Fibroblast of lung (primary cell): ENCODE measurements at regions not wholly inside any gene's neighbourhood (a gene's known extent, or its start where the extent isn't known, plus 50 kb on each side); places are given as distances from the start of the nearest gene placed in this dataset.

ENCODE experiments used
- DNase-seq, 2 donors: peaks; one replicate each; pipeline versions ENCODE4 v3.0.0 to v3.0.0-alpha.2; 2010; ENCODE audit warnings: low read depth in 2 of 2
- H2AFZ ChIP-seq: 2 replicates; pipeline ENCODE4 v1.5.1; 2012; ENCODE audit warnings: low read length, control low read depth, inconsistent platforms
- H3K27ac ChIP-seq: 2 replicates; pipeline ENCODE4 v1.5.1; 2011; ENCODE audit warnings: low read length, control low read depth; ENCODE audit not compliant: insufficient read depth
- H3K27me3 ChIP-seq: 2 replicates; pipeline ENCODE4 v1.5.1; 2011; ENCODE audit warnings: mild to moderate bottlenecking, low read length; ENCODE audit not compliant: control insufficient read depth, insufficient read depth
- H3K36me3 ChIP-seq: 2 replicates; pipeline ENCODE4 v1.5.1; 2011; ENCODE audit warnings: low read length; ENCODE audit not compliant: control insufficient read depth, insufficient read depth
- H3K4me1 ChIP-seq: 2 replicates; pipeline ENCODE4 v1.5.1; 2011; ENCODE audit warnings: low read length; ENCODE audit not compliant: control insufficient read depth, insufficient read depth; ENCODE audit errors: extremely low read depth
- H3K4me2 ChIP-seq: 2 replicates; pipeline ENCODE4 v1.5.1; 2011; ENCODE audit warnings: low read length, control low read depth; ENCODE audit not compliant: insufficient read depth; ENCODE audit errors: extremely low read depth
- H3K4me3 ChIP-seq, 4 experiments: fragments of 200-600 bp in 1 of 4; sonication (generic) in 1 of 4; replicated peaks in 1 of 4; 2 replicates each; pipeline ENCODE4 v1.5.1; 2011 to 2016; ENCODE audit warnings: low read length in 4 of 4, low read depth in 3 of 4, mild to moderate bottlenecking in 3 of 4, control low read depth in 2 of 4, inconsistent platforms in 1 of 4, mixed read lengths in 1 of 4; ENCODE audit not compliant: insufficient read depth in 1 of 4; ENCODE audit errors: control extremely low read depth in 1 of 4
- H3K79me2 ChIP-seq: 2 replicates; pipeline ENCODE4 v1.5.1; 2012; ENCODE audit warnings: mild to moderate bottlenecking, low read length, inconsistent platforms; ENCODE audit not compliant: control insufficient read depth, insufficient read depth
- H3K9ac ChIP-seq: 2 replicates; pipeline ENCODE4 v1.5.1; 2011; ENCODE audit warnings: mild to moderate bottlenecking, low read length, control low read depth; ENCODE audit not compliant: insufficient read depth
- H3K9me3 ChIP-seq: 2 replicates; pipeline ENCODE4 v1.5.1; 2012; ENCODE audit warnings: low read depth, low read length; ENCODE audit not compliant: control insufficient read depth, insufficient read depth
- H4K20me1 ChIP-seq: 2 replicates; pipeline ENCODE4 v1.5.1; 2011; ENCODE audit warnings: low read length; ENCODE audit not compliant: control insufficient read depth, insufficient read depth; ENCODE audit errors: extremely low read depth
- EZH2 ChIP-seq: IDR thresholded peaks from 2 replicates; pipeline ENCODE4 v1.5.1; 2012; ENCODE audit warnings: low read length, control low read depth, mild to moderate bottlenecking; ENCODE audit errors: missing control alignments
- TF ChIP-seq, protein P1 (sequence below), 2 donors: IDR thresholded peaks in 1 of 2; conservative IDR thresholded peaks in 1 of 2; 1 replicate in 1 of 2; 2 replicates in 1 of 2; pipeline ENCODE4 v1.5.1; 2011 to 2012; ENCODE audit warnings: low read length in 2 of 2, control low read depth in 1 of 2, inconsistent platforms in 1 of 2, low read depth in 1 of 2, mild to moderate bottlenecking in 1 of 2

DNA sequence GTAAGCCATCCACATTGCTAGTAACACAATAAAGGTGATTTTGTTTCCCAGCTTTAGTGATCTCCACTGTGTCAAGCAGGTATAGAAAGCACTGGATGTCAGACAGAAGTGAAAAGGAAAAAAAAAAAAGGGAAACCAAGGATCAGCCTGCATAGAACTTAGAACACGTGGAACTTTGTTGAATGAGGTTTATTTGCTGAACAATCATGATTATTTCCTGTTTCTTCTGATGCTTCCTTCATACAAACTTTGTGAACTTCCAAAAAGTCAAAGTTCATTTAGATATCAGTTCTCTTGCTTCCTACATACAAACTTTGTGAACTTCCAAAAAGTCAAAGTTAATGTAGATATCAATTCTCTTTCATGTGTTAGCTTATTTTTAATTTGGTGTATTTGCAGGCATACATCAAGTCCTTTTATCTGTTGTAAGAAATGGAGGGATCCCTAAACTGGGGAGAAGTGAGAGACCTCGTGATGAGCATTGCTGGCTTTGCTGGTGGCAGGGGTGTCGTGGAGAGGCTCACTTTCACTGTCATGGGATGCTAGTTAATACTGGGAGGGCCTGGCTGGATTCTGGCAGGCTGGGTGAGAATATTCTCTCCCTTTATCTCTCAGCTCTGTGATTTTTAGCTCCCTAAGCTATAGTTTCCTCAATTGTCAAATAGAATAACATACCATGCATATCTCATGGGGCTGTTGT is 298.4 kb downstream of the INHBA start:
- Histone ChIP-seq H3K9ac (no peak overlapping the region), H4K20me1 (no peaks in the 10 kb centered on the region), H3K4me3 (no peak overlapping the region), H3K9me3 (no peaks in the 10 kb centered on the region), H3K36me3 (no peaks in the 10 kb centered on the region), H3K27me3 (no peaks in the 10 kb centered on the region), H2AFZ (no peak overlapping the region), H3K27ac (no peak overlapping the region), H3K79me2 (no peaks in the 10 kb centered on the region), H3K4me2 (no peak overlapping the region), H3K4me1 (no peaks in the 10 kb centered on the region)
- DNase-seq: no peak
- TF ChIP-seq, protein P1, sequence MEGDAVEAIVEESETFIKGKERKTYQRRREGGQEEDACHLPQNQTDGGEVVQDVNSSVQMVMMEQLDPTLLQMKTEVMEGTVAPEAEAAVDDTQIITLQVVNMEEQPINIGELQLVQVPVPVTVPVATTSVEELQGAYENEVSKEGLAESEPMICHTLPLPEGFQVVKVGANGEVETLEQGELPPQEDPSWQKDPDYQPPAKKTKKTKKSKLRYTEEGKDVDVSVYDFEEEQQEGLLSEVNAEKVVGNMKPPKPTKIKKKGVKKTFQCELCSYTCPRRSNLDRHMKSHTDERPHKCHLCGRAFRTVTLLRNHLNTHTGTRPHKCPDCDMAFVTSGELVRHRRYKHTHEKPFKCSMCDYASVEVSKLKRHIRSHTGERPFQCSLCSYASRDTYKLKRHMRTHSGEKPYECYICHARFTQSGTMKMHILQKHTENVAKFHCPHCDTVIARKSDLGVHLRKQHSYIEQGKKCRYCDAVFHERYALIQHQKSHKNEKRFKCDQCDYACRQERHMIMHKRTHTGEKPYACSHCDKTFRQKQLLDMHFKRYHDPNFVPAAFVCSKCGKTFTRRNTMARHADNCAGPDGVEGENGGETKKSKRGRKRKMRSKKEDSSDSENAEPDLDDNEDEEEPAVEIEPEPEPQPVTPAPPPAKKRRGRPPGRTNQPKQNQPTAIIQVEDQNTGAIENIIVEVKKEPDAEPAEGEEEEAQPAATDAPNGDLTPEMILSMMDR (conservative IDR thresholded peaks at IDR 0.05 in 1 of 2, IDR thresholded peaks at IDR 0.05 in 1 of 2; ENCODE audit: low read depth in 1 of 2, low read length in 2 of 2): no peak
- TF ChIP-seq EZH2: no peak

- Histone ChIP-seq H3K9ac (no peak overlapping the region), H3K27ac (no peak overlapping the region), H3K27me3 (no peaks in the 10 kb centered on the region)
These were observed 299.6 kb downstream of the INHBA start for GRCh38 chr7:41403291-41403690.

DNA sequence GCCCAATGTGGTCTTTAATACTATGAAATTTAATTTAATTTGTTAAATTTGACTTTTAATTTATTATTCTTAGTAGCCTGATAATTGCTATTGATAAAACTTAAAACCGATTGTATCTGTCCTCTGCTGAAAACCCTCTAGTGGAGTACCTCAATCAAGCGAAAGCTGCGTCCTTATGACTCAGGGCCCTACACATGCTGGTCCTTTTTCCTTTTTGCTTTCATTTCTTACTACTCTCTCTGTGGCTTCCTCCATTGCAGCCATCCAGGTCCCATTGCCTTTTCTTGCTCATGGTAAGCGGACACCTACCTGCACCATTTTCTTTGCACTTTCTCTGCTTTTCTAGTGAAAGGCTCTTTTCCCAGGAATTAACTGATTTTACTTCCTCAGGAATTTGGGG is 301.1 kb downstream of the INHBA start:
- no peaks in the 10 kb centered on the region for H3K27me3 ChIP-seq
- H3K9ac ChIP-seq: no peak overlapping the region
- no peaks in the 10 kb centered on the region for H3K79me2 ChIP-seq
- H3K36me3 ChIP-seq: no peaks in the 10 kb centered on the region
- TF ChIP-seq EZH2: no peak
- TF ChIP-seq, protein P1 (conservative IDR thresholded peaks at IDR 0.05 in 1 of 2, IDR thresholded peaks at IDR 0.05 in 1 of 2; ENCODE audit: low read depth in 1 of 2, low read length in 2 of 2): no peak
- no peaks in the 10 kb centered on the region for H4K20me1 ChIP-seq
- no peaks in the 10 kb centered on the region for H3K9me3 ChIP-seq
- H3K4me1 ChIP-seq: no peaks in the 10 kb centered on the region
- no peak overlapping the region for H3K4me2 ChIP-seq
- H3K27ac ChIP-seq: no peak overlapping the region
- H2AFZ ChIP-seq: no peak overlapping the region
- no peak for DNase-seq
- no peak overlapping the region for H3K4me3 ChIP-seq

More at GRCh38 chr7:41403291-41403690, 299.6 kb downstream of the INHBA start:
- peak in 1 of 2 donors; percentile 29 for DNase-seq
- Histone ChIP-seq H3K36me3 (no peaks in the 10 kb centered on the region), H4K20me1 (no peaks in the 10 kb centered on the region), H3K4me2 (no peak overlapping the region), H2AFZ (no peak overlapping the region), H3K4me3 (no peak overlapping the region), H3K9me3 (no peaks in the 10 kb centered on the region), H3K79me2 (no peaks in the 10 kb centered on the region), H3K4me1 (no peaks in the 10 kb centered on the region)
- TF ChIP-seq EZH2: no peak
- TF ChIP-seq, protein P1 (conservative IDR thresholded peaks at IDR 0.05 in 1 of 2, IDR thresholded peaks at IDR 0.05 in 1 of 2; ENCODE audit: low read depth in 1 of 2, low read length in 2 of 2): no peak
